Activated CD4-positive, alpha-beta T cell treated with anti-CD3 and anti-CD28 coated beads for 4 hours (primary cell): ENCODE measurements at regions not wholly inside any gene's neighbourhood (a gene's known extent, or its start where the extent isn't known, plus 50 kb on each side); places are given as distances from the start of the nearest gene placed in this dataset.

Source experiments
- DNase-seq, 2 donors: peaks; one replicate each; pipeline ENCODE4 v3.0.0-alpha.2; 2020

- no peak for DNase-seq
Measured at GRCh38 chr5:128591598-128592455, 53.8 kb upstream of the FBN2 start.

- no peak for DNase-seq
Measured at GRCh38 chr5:128596071-128596470, 58.0 kb upstream of the FBN2 start.

DNA sequence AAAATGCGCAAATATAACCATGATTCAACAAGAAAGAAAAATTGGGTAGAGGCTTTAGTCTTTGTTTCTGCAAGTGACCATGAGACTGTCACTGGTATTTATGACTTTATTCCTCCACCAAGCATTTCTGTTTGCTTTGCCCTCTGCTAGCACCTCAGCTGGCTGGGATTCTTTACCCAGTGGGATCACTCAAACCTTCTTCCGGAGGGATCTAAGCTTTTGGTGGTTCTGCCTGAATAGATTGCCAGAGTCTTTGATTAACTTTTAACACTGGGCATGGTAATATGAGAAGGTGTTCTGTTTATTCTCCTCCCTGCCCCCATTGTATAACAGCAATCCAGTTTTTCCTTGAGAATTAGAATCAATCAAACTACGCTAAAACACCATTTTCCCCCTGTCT, 59.1 kb upstream of the FBN2 start:
- DNase-seq, result no peak

DNA sequence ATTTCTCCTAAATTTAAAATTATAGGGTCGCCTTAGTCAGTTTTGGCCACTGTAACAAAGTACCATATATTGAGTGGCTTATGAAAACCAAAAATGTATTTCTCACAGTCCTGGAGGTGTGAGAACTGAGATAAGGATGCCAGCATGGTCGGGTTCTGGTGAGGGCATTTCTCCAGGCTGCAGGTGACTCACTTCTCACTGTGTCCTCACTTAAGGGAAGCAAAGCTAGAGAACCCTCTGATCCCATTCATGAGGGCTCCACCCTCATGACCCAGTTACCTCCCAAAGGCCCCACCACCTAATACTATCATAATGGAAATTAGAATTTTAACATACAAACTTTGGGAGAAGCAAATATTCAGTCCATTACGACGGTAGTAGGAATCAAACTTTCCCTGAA, 75.1 kb upstream of the FBN2 start:
- DNase-seq, result no peak

DNA sequence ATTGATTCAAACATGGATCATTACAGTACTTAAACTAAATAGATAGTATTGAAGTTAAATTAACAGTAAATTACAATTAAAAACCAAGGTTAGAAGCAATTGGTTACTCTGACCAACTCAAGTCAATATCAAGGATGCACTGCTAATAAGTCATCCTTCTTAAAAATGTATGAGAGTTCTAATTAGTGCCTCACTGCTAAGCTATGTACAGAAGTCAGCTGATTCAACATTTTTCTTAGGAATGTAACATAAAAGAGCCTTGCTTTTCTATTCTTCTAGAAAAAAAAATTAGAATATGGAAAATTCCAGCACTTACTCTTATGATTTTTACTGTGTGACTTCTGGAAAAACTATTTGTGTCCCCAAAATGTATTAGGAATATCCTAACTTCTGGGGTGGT, 75.7 kb upstream of the FBN2 start:
- no peak for DNase-seq

DNA sequence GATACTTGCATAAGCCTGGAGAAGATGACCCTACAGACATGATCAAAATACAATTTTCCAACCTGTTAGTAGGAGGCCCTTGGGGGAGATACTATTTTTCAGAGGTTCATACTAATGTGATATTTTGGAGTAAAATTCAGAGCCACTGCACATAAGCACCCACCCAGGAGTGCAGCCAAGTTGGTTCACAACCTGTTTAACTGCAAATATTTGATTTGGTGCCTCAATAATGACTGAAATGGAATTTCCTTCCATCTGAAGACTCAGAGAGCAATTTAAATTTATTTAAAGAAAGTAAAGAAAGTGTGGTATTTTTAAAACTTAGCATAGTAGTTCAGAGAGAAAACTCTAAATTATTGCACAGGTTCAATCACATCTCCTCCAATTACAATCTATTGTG, 77.5 kb upstream of the FBN2 start:
- DNase-seq, result no peak

GRCh38 chr5:128626536-128627090, 88.6 kb upstream of the FBN2 start:
- no peak for DNase-seq

- no peak for DNase-seq
Measured at GRCh38 chr5:128627939-128628338, 89.9 kb upstream of the FBN2 start.

- DNase-seq, result no peak
Measured at GRCh38 chr5:128629157-128629556, 91.1 kb upstream of the FBN2 start.

DNA sequence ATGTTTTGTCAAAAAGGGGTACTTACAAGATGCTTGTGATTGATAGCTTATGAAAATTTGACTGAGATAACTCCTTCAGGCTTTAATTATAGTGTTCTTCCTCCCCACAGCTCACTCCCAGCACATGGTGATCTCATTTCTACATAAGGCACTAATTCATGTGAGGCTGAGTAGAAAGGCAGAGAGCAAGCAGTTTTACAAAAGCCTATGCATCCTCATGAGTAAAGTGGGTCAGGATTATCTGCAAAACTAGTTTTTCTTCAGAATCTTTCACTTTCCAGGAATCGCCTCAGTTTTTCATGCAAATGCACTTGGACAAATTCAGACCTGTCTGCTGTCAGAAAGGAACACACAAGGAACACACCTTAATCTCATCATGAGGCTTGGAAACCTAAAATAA, 92.1 kb upstream of the FBN2 start:
- no peak for DNase-seq

DNA sequence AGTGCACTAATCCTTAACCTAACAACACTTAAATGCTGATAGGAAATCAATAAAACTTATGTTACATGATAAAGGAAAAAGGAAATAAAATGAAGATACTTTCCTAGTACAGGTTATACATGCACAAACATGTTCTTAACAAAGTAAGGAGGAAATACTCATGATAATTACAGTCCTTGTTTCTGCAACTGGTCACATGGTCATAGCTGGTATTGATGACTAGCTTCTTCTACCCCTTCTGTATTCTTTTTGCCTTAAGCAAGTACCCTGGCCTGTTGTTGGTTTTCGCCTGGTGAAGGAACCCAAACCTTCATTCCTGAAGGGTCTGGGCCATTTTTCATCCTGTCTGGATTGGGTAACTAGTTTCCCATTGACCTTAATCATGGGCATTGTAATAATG, 93.7 kb upstream of the FBN2 start:
- no peak for DNase-seq

DNA sequence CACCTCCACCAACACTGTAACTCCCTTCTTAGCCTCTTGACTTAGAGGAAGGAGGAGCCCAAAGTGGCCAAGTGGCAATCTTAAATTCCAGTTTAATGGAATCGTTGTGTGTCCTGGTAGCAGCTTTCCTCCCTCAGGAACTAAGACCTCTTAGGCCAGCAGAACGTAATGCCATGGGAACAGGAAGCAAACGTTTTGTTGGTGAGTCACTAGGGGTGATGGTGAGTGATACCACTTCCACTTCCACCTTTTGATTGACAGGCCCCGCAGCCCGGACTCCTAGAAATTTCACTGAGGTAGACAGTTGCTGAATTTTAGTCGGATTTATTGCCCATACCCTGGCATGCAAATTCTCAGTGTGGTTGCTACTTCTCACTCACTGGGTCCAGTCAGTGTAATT, 94.2 kb upstream of the FBN2 start:
- no peak for DNase-seq

GRCh38 chr5:128633901-128634300, 95.9 kb upstream of the FBN2 start:
- DNase-seq, result no peak

DNA sequence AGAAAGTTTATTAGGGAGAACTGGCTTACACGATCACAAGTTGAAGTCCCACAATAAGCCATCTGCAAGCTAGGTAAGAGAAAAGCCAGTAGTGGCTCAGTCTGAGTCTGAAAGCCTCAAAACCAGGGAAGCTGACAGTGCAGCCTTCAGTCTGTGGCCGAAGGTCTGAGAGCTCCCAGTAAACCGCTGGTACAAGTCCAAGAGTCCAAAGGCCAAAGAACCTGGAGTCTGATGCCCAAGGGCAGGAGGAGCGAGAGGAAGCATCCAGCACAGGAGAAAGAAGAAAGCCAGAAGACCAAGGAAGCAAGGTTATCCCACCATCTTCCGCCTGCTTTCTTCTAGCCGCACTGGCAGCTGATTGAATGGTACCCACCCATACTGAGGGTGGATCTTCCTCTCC, 97.3 kb upstream of the FBN2 start:
- DNase-seq, result no peak

DNA sequence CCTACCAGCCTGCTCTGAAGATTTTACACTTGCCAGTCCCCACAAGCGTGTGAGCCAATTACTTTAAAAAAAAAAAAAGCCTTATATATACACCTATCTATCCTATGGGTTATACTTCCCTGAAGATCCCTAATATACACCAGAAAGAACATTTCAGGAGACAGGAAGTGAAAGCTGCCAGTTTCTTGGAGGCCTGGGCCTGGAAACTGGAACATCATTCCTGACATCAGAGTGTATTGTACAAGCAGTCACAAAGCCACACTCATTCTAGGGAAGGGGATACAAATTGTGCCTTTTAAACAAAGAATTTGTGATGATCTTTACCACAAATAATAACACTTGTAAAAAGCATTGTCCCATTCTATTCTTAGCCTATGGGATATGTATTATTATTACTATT, 98.3 kb upstream of the FBN2 start:
- DNase-seq, result no peak

GRCh38 chr5:128637031-128637430, 99.0 kb upstream of the FBN2 start:
- no peak for DNase-seq

- no peak for DNase-seq
Measured at GRCh38 chr5:128641861-128642260, 103.8 kb upstream of the FBN2 start.

DNA sequence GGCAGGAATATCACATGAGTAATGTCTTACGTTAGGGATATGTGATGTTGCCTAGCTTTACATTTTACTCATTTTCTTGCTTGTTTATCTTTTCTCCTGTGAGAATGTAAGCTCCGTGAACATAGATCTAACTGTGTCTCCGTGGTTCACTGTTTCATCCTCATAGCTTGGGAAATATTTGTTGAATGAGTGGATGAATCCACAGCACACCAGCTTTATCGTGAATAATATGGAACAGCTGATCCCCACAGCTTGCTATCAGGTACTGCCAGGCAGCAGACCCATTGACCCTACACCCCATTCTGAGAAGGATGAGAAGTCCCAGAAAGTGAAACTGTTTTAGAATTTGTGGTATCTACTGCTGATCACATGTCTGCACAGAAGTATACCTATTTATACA, 106.8 kb upstream of the FBN2 start:
- no peak for DNase-seq

GRCh38 chr5:128645581-128645980, 107.5 kb upstream of the FBN2 start:
- no peak for DNase-seq

GRCh38 chr5:128646176-128646575, 108.1 kb upstream of the FBN2 start:
- DNase-seq, result no peak

DNA sequence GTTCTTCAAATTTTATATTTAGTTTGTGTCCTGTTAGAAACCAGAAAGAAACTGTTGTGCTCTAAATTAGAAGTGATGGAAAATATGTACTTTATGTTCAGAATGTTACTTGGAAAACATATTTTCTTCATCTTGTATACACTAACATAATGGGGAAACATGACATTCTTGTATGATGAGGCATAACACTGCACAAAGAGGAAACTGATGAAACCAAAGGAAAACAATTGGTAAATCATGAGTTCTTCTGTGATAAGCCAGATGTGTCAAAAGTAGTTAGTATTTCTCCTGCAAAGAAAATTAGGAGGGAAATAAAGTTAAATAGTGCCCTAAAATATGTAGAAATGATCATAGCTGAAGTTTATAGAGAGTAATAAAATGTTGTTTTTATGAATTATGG, 111.1 kb upstream of the FBN2 start:
- DNase-seq, result no peak

DNA sequence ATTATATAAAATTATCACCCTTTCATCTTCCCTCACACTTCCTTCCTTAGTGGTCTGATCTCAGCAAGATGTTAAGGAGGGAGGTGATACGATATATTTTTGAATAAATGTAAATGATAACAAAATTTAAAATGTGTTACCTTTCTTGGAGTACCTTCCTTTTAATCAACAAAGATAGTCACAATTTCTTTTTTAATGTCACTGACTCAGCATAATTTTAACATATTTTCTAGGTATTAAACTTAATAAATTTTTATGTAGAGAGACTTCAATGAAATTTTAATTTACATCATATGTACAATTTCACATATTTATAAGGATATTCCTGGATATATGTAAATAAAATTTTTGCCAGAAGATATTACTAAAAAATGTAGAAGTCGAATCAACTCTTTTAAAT, 125.0 kb upstream of the FBN2 start:
- DNase-seq, result no peak

DNA sequence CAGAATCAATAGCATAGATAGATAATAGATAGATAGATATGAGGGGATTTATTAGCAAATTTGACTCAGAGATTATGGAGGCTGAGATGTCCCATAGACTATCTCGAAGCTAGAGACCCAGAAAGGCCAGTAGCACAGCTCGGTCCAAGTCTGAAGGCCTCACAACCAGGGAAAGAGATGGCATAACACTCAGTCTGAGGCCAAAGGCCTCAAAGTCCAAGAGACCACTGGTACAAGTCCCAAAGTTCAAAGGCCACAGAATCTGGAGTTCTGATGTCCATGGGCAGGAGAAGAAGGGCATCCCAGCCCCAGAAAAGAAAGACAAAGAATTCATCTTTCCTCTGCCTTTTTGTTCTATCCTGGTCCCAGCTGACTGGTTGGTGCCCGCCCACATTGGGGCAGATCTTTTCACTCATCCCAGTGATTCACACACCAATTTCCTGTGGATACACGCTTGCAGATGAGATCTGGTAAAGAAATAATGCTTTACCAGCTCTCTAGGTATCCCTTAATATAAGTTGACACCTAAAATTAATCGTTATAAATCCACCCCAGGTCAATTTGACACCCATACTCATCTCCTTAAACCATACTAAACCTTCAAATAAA, 127.8 kb upstream of the FBN2 start:
- DNase-seq, result no peak

DNA sequence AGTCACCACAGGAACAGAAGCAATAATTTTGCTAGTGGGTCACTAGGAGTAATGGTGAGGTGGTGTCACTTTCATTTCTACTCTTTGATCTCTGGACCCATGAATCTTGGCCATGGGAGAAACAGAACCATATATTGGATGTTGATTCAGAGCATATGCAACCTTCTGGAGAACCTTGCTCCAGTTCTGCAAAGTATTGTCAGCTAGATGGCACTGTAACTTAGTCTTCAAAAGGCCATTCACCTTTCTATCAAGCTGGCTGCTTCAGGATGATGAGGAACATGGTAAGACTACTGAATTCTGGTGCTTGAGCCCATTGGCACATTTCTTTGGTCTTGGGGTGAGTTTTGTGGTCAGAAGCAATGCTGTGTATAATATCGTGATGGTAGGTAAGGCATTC, 129.1 kb upstream of the FBN2 start:
- no peak for DNase-seq

DNA sequence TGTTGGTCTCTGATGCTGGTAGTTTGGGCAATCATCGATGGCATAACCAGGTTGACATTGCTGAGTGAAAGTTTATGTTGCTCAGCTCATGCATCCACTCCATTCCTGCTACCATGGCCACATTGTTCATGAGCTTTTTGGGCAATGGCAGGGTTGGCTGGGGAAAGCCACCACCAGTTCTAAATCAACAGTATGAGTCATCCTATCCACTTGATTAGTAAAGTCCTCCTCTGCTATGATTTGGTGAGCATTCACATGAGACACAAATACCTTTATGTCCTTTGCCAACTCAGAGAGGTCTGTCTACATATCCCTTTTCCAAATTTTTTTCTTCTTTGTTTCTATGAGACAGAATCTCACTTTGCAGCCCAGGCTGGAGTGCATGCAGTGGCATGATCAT, 129.7 kb upstream of the FBN2 start:
- DNase-seq, result no peak
